GM19372 (cell line): ENCODE measurements at regions not wholly inside any gene's neighbourhood (a gene's known extent, or its start where the extent isn't known, plus 50 kb on each side); places are given as distances from the start of the nearest gene placed in this dataset.

ENCODE experiments used
- ATAC-seq: cut with Tn5 transposase; IDR thresholded peaks from one replicate; pipeline ENCODE4 v1.9.1; 2021; ENCODE audit warnings: mild to moderate bottlenecking, low read depth, moderate library complexity; ENCODE audit not compliant: unreplicated experiment

- ATAC-seq = no peak
Measured at GRCh38 chr6:2542101-2542857, 208.4 kb downstream of the MYLK4 start.

GRCh38 chr6:2536451-2536850 is 214.3 kb downstream of the MYLK4 start:
- ATAC-seq = no peak

- ATAC-seq = no peak
Measured at GRCh38 chr6:2535506-2535905, 215.2 kb downstream of the MYLK4 start.

GRCh38 chr6:2534406-2535042 is 216.2 kb downstream of the MYLK4 start:
- no peak for ATAC-seq

- ATAC-seq = no peak
Measured at GRCh38 chr6:2531426-2532215, 219.1 kb downstream of the MYLK4 start.

GRCh38 chr6:2529211-2529719 is 221.5 kb downstream of the MYLK4 start:
- no peak for ATAC-seq

- ATAC-seq = no peak
Measured at GRCh38 chr6:2528156-2528555, 222.6 kb downstream of the MYLK4 start.

GRCh38 chr6:2526766-2527165 is 224.0 kb downstream of the MYLK4 start:
- no peak for ATAC-seq

- ATAC-seq = no peak
Measured at GRCh38 chr6:2524090-2524489, 226.6 kb downstream of the MYLK4 start.

GRCh38 chr6:2523061-2523460 is 227.7 kb downstream of the MYLK4 start:
- ATAC-seq = no peak

- no peak for ATAC-seq
Measured at GRCh38 chr6:2522521-2522920, 228.2 kb downstream of the MYLK4 start.

GRCh38 chr6:2517855-2518473 is 232.8 kb downstream of the MYLK4 start:
- ATAC-seq = no peak

- no peak for ATAC-seq
Measured at GRCh38 chr6:2517401-2517800, 233.3 kb downstream of the MYLK4 start.

- ATAC-seq = no peak
Measured at GRCh38 chr6:2516059-2516458, 234.7 kb downstream of the MYLK4 start.

- no peak for ATAC-seq
Measured at GRCh38 chr6:2514965-2515543, 235.7 kb downstream of the MYLK4 start.

- ATAC-seq = no peak
Measured at GRCh38 chr6:2512802-2513201, 237.9 kb downstream of the MYLK4 start.

GRCh38 chr6:2510316-2510715 is 240.4 kb downstream of the MYLK4 start:
- ATAC-seq = no peak

GRCh38 chr6:2509711-2510110 is 241.0 kb downstream of the MYLK4 start:
- no peak for ATAC-seq

GRCh38 chr6:2508071-2508470 is 242.7 kb downstream of the MYLK4 start:
- no peak for ATAC-seq

GRCh38 chr6:2507521-2508037 is 243.1 kb downstream of the MYLK4 start:
- ATAC-seq = no peak
